ENCODE measurements at regions not wholly inside any gene's neighbourhood (a gene's known extent, or its start where the extent isn't known, plus 50 kb on each side); places are given as distances from the start of the nearest gene placed in this dataset.

DNA sequence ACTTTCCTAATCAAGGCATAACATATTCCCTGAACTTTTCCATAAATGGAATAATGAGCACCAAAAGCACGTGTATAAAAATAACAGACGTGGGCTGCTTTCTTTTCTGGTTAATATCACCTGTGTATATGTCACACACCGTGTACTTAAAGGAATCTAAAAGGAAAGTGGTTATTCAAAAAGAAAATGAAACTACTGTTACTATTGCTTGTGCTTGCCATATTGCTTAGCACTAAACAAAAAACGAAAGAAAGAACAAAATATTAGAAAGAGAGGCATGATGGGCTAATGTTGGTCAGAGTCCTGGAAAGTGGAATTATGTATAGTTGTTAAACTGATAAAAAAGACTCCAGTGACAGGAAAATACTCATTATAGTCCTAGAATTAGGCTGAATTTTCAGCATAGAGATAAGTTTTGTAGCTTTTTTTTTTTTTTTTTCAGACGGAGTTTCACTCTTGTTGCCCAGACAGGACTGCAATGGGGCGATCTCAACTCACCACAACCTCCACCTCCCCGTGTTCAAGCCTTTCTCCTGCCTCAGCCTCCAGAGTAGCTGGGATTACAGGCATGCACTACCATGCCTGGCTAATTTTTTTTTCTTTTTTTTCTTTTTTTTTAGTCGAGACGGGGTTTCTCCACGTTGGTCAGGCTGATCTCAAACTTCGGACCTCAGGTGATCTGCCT is 123.2 kb downstream of the PABPC4L start:
- H3K4me2 ChIP-seq, result no peak overlapping the region
- no peaks in the 10 kb centered on the region for H3K27me3 ChIP-seq (ENCODE audit: insufficient read depth)
- H3K4me1 ChIP-seq (ENCODE audit: control insufficient read depth in 1 of 2, insufficient read depth in 2 of 2, low read depth in 1 of 2, low read length in 1 of 2), result no peaks in the 10 kb centered on the region
- CTCF ChIA-PET, result no interaction called here
- H3K79me2 ChIP-seq (ENCODE audit: insufficient read depth), result no peaks in the 10 kb centered on the region
- peak overlapping the region in 1 of 2 experiments; percentile 18; a peak in 1 of 4 replicates for H3K4me3 ChIP-seq (ENCODE audit: low read depth in 2 of 2, low read length in 1 of 2)
- TF ChIP-seq FOXJ3 (CRISPR knock-in tag; IDR thresholded peaks at IDR 0.05), result no peak
- H3K27ac ChIP-seq (ENCODE audit: low read depth in 2 of 2, low read length in 1 of 2), result no peak overlapping the region
- no peak for DNase-seq
- H3K36me3 ChIP-seq (replicated peaks in 1 of 2; ENCODE audit: control insufficient read depth in 1 of 2, insufficient read depth in 2 of 2, low read length in 1 of 2), result no peaks in the 10 kb centered on the region
- WGBS (ENCODE audit: low lambda C conversion rate), result 25% methylated on average over 11 of the region's 11 CpGs
- no peaks in the 10 kb centered on the region for H3K9me2 ChIP-seq
- POLR2A ChIA-PET, result no interaction called here
- H3K9ac ChIP-seq, result no peak overlapping the region
- no peaks in the 10 kb centered on the region for H3K9me3 ChIP-seq
- no peaks in the 10 kb centered on the region for H4K20me1 ChIP-seq (ENCODE audit: insufficient read depth)
- no peak overlapping the region for H2AFZ ChIP-seq (ENCODE audit: low read depth)
- no peaks in the 10 kb centered on the region for H3F3A ChIP-seq (replicated peaks; ENCODE audit: insufficient read depth)

GRCh38 chr4:134073711-134074110 is 127.9 kb downstream of the PABPC4L start:
- ChIA-PET CTCF (no interaction called here), POLR2A (no interaction called here)
- Histone ChIP-seq H4K20me1 (ENCODE audit: insufficient read depth) (no peaks in the 10 kb centered on the region), H3K36me3 (replicated peaks in 1 of 2; ENCODE audit: control insufficient read depth in 1 of 2, insufficient read depth in 2 of 2, low read length in 1 of 2) (no peaks in the 10 kb centered on the region), H3K9me3 (no peaks in the 10 kb centered on the region), H3K79me2 (ENCODE audit: insufficient read depth) (no peaks in the 10 kb centered on the region), H2AFZ (ENCODE audit: low read depth) (no peak overlapping the region), H3K9me2 (no peaks in the 10 kb centered on the region), H3K27ac (ENCODE audit: low read depth in 2 of 2, low read length in 1 of 2) (no peak overlapping the region), H3F3A (replicated peaks; ENCODE audit: insufficient read depth) (no peaks in the 10 kb centered on the region), H3K4me2 (no peak overlapping the region), H3K4me1 (ENCODE audit: control insufficient read depth in 1 of 2, insufficient read depth in 2 of 2, low read depth in 1 of 2, low read length in 1 of 2) (no peaks in the 10 kb centered on the region), H3K27me3 (ENCODE audit: insufficient read depth) (no peaks in the 10 kb centered on the region), H3K4me3 (ENCODE audit: low read depth in 2 of 2, low read length in 1 of 2) (no peak overlapping the region), H3K9ac (no peak overlapping the region)
- TF ChIP-seq TAF1 (IDR thresholded peaks at IDR 0.05; ENCODE audit: borderline replicate concordance, low read depth, low read length) (no peak), NFIC (IDR thresholded peaks at IDR 0.05; ENCODE audit: borderline replicate concordance) (no peak), SIN3A (IDR thresholded peaks at IDR 0.05; ENCODE audit: borderline replicate concordance, low read depth, low read length) (no peak), MEF2A (IDR thresholded peaks at IDR 0.05; ENCODE audit: borderline replicate concordance, low read depth) (no peak), RAD21 (IDR thresholded peaks at IDR 0.05; ENCODE audit: low read length) (no peak), GABPA (IDR thresholded peaks at IDR 0.05; ENCODE audit: low read depth) (no peak), NRF1 (IDR thresholded peaks at IDR 0.05; ENCODE audit: low read depth, low read length) (no peak), FOSL2 (IDR thresholded peaks at IDR 0.05; ENCODE audit: borderline replicate concordance, low read depth) (no peak), MXI1 (IDR thresholded peaks at IDR 0.05; ENCODE audit: low read depth, low read length) (no peak)
- TF ChIP-seq, protein P1, sequence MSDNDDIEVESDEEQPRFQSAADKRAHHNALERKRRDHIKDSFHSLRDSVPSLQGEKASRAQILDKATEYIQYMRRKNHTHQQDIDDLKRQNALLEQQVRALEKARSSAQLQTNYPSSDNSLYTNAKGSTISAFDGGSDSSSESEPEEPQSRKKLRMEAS (IDR thresholded peaks at IDR 0.05; ENCODE audit: low read depth), result no peak
- 0% methylated on average over 1 of the region's 2 CpGs for WGBS (ENCODE audit: low lambda C conversion rate)
- DNase-seq, result no peak

GRCh38 chr4:134072137-134072536 is 129.5 kb downstream of the PABPC4L start:
- ChIA-PET POLR2A (no interaction called here), CTCF (no interaction called here)
- H3K4me2 ChIP-seq, result no peak overlapping the region
- no peaks in the 10 kb centered on the region for H3K9me2 ChIP-seq
- H3K4me3 ChIP-seq (ENCODE audit: low read depth in 2 of 2, low read length in 1 of 2), result no peak overlapping the region
- H3K27ac ChIP-seq (ENCODE audit: low read depth in 2 of 2, low read length in 1 of 2), result no peak overlapping the region
- H3F3A ChIP-seq (replicated peaks; ENCODE audit: insufficient read depth), result no peaks in the 10 kb centered on the region
- H3K27me3 ChIP-seq (ENCODE audit: insufficient read depth), result no peaks in the 10 kb centered on the region
- H3K9ac ChIP-seq, result no peak overlapping the region
- no peak for DNase-seq
- H4K20me1 ChIP-seq (ENCODE audit: insufficient read depth), result no peaks in the 10 kb centered on the region
- no peaks in the 10 kb centered on the region for H3K9me3 ChIP-seq
- H2AFZ ChIP-seq (ENCODE audit: low read depth), result no peak overlapping the region
- no peaks in the 10 kb centered on the region for H3K4me1 ChIP-seq (ENCODE audit: control insufficient read depth in 1 of 2, insufficient read depth in 2 of 2, low read depth in 1 of 2, low read length in 1 of 2)
- no peaks in the 10 kb centered on the region for H3K36me3 ChIP-seq (replicated peaks in 1 of 2; ENCODE audit: control insufficient read depth in 1 of 2, insufficient read depth in 2 of 2, low read length in 1 of 2)
- H3K79me2 ChIP-seq (ENCODE audit: insufficient read depth), result no peaks in the 10 kb centered on the region
- TF ChIP-seq TAF1 (IDR thresholded peaks at IDR 0.05; ENCODE audit: borderline replicate concordance, low read depth, low read length), result no peak
- TF ChIP-seq, protein P1 (IDR thresholded peaks at IDR 0.05; ENCODE audit: low read depth), result no peak
- no peak for TF ChIP-seq GATA2 (CRISPR knock-in tag; IDR thresholded peaks at IDR 0.05)
- no peak for TF ChIP-seq YY1 (IDR thresholded peaks at IDR 0.05; ENCODE audit: low read depth)
- no peak for TF ChIP-seq FOXM1 (IDR thresholded peaks at IDR 0.05; ENCODE audit: low read depth)
